Activated CD4-positive, alpha-beta T cell treated with anti-CD3 and anti-CD28 coated beads, Interleukin-2, amount 50 U/mL, for 1 hour (primary cell): ENCODE measurements at regions not wholly inside any gene's neighbourhood (a gene's known extent, or its start where the extent isn't known, plus 50 kb on each side); places are given as distances from the start of the nearest gene placed in this dataset.

Experiments used
- DNase-seq: peaks from one replicate; pipeline ENCODE4 v3.0.0-alpha.2; 2020

GRCh38 chr2:60285626-60286316 lies 267.7 kb downstream of the BCL11A start:
- DNase-seq: no peak

- no peak for DNase-seq
Measured at GRCh38 chr2:60283626-60284025, 269.8 kb downstream of the BCL11A start.

GRCh38 chr2:60282886-60283285 lies 270.6 kb downstream of the BCL11A start:
- no peak for DNase-seq

- DNase-seq: no peak
Measured at GRCh38 chr2:60281730-60282129, 271.7 kb downstream of the BCL11A start.

GRCh38 chr2:60280238-60280637 lies 273.2 kb downstream of the BCL11A start:
- DNase-seq: no peak

GRCh38 chr2:60278906-60279305 lies 274.5 kb downstream of the BCL11A start:
- no peak for DNase-seq

- DNase-seq: no peak
Measured at GRCh38 chr2:60275958-60276357, 277.5 kb downstream of the BCL11A start.

- no peak for DNase-seq
Measured at GRCh38 chr2:60273836-60274235, 279.6 kb downstream of the BCL11A start.

GRCh38 chr2:60271713-60272112 lies 281.7 kb downstream of the BCL11A start:
- no peak for DNase-seq

- no peak for DNase-seq
Measured at GRCh38 chr2:60271131-60271530, 282.3 kb downstream of the BCL11A start.

- no peak for DNase-seq
Measured at GRCh38 chr2:60268661-60269060, 284.8 kb downstream of the BCL11A start.

GRCh38 chr2:60268032-60268431 lies 285.4 kb downstream of the BCL11A start:
- DNase-seq: no peak

GRCh38 chr2:60267122-60267521 lies 286.3 kb downstream of the BCL11A start:
- DNase-seq: no peak

- no peak for DNase-seq
Measured at GRCh38 chr2:60262178-60262577, 291.3 kb downstream of the BCL11A start.

GRCh38 chr2:60260639-60261296 lies 292.7 kb downstream of the BCL11A start:
- no peak for DNase-seq

- DNase-seq: no peak
Measured at GRCh38 chr2:60259781-60260180, 293.7 kb downstream of the BCL11A start.

- no peak for DNase-seq
Measured at GRCh38 chr2:60252581-60253150, 300.8 kb downstream of the BCL11A start.

- no peak for DNase-seq
Measured at GRCh38 chr2:60251247-60251646, 302.2 kb downstream of the BCL11A start.

GRCh38 chr2:60249879-60250278 lies 303.6 kb downstream of the BCL11A start:
- no peak for DNase-seq

GRCh38 chr2:60247471-60247870 lies 306.0 kb downstream of the BCL11A start:
- DNase-seq: no peak

- no peak for DNase-seq
Measured at GRCh38 chr2:60246583-60246982, 306.9 kb downstream of the BCL11A start.

- no peak for DNase-seq
Measured at GRCh38 chr2:60234274-60234986, 319.0 kb downstream of the BCL11A start.

- DNase-seq: no peak
Measured at GRCh38 chr2:60230596-60230995, 322.9 kb downstream of the BCL11A start.

- DNase-seq: no peak
Measured at GRCh38 chr2:60230037-60230436, 323.4 kb downstream of the BCL11A start.
